ENCODE measurements at regions not wholly inside any gene's neighbourhood (a gene's known extent, or its start where the extent isn't known, plus 50 kb on each side); places are given as distances from the start of the nearest gene placed in this dataset.

GRCh38 chr20:6863355-6863754 is 95.9 kb downstream of the BMP2 start:
- CTCF ChIA-PET (ENCODE audit: partially characterized antibody): no interaction called here
- no peaks in the 10 kb centered on the region for H3K27me3 ChIP-seq (ENCODE audit: insufficient read depth, low read length)
- POLR2A ChIA-PET (ENCODE audit: partially characterized antibody): no interaction called here
- H3K4me1 Mint-ChIP-seq: no peaks in the 10 kb centered on the region
- H3K36me3 Mint-ChIP-seq: no peaks in the 10 kb centered on the region
- DNase-seq: no peak
- H3K27me3 Mint-ChIP-seq: no peaks in the 10 kb centered on the region
- H3K4me3 ChIP-seq (ENCODE audit: low read length in 2 of 2): no peak overlapping the region
- intact Hi-C loops (cut with micrococcal nuclease): no loop called here
- no peak overlapping the region for H3K27ac ChIP-seq (ENCODE audit: low read depth, low read length)
- H3K36me3 ChIP-seq (ENCODE audit: insufficient read depth, low read length): no peaks in the 10 kb centered on the region
- no peak overlapping the region for H3K27ac Mint-ChIP-seq
- peaks cover 0 to 5% (median 0%) of the 10 kb centered on the region in 8 donors for H3K9me3 Mint-ChIP-seq
- H3K4me1 ChIP-seq (ENCODE audit: insufficient read depth, low read length): no peaks in the 10 kb centered on the region
- H3K4me3 Mint-ChIP-seq: no peak overlapping the region
- no peaks in the 10 kb centered on the region for H3K9me3 ChIP-seq (ENCODE audit: control insufficient read depth in 1 of 2, low read length in 2 of 2)

- no peak for DNase-seq
- H3K36me3 ChIP-seq (ENCODE audit: insufficient read depth, low read length): no peaks in the 10 kb centered on the region
- no peak overlapping the region for H3K4me3 ChIP-seq (ENCODE audit: low read length in 2 of 2)
- H3K4me1 ChIP-seq (ENCODE audit: insufficient read depth, low read length): no peaks in the 10 kb centered on the region
- H3K4me1 Mint-ChIP-seq: no peaks in the 10 kb centered on the region
- H3K9me3 Mint-ChIP-seq: peaks cover 0 to 5% (median 0%) of the 10 kb centered on the region in 8 donors
- H3K27me3 ChIP-seq (ENCODE audit: insufficient read depth, low read length): no peaks in the 10 kb centered on the region
- intact Hi-C loops (cut with micrococcal nuclease): no loop called here
- H3K27ac ChIP-seq (ENCODE audit: low read depth, low read length): no peak overlapping the region
- H3K4me3 Mint-ChIP-seq: no peak overlapping the region
- POLR2A ChIA-PET (ENCODE audit: partially characterized antibody): no interaction called here
- no peaks in the 10 kb centered on the region for H3K27me3 Mint-ChIP-seq
- H3K27ac Mint-ChIP-seq: no peak overlapping the region
- no peaks in the 10 kb centered on the region for H3K9me3 ChIP-seq (ENCODE audit: control insufficient read depth in 1 of 2, low read length in 2 of 2)
- H3K36me3 Mint-ChIP-seq: no peaks in the 10 kb centered on the region
- CTCF ChIA-PET (ENCODE audit: partially characterized antibody): no interaction called here
Measured at GRCh38 chr20:6863798-6864201, 96.3 kb downstream of the BMP2 start.

GRCh38 chr20:6864740-6865139 is 97.3 kb downstream of the BMP2 start:
- no peak overlapping the region for H3K4me3 Mint-ChIP-seq
- H3K36me3 ChIP-seq (ENCODE audit: insufficient read depth, low read length): no peaks in the 10 kb centered on the region
- no peaks in the 10 kb centered on the region for H3K4me1 ChIP-seq (ENCODE audit: insufficient read depth, low read length)
- intact Hi-C loops (cut with micrococcal nuclease): no loop called here
- no peak for DNase-seq
- ChIA-PET POLR2A (ENCODE audit: partially characterized antibody) (no interaction called here), CTCF (ENCODE audit: partially characterized antibody) (no interaction called here)
- H3K27ac ChIP-seq (ENCODE audit: low read depth, low read length): no peak overlapping the region
- H3K27ac Mint-ChIP-seq: no peak overlapping the region
- no peaks in the 10 kb centered on the region for H3K27me3 Mint-ChIP-seq
- H3K4me1 Mint-ChIP-seq: no peaks in the 10 kb centered on the region
- no peaks in the 10 kb centered on the region for H3K27me3 ChIP-seq (ENCODE audit: insufficient read depth, low read length)
- H3K9me3 ChIP-seq (ENCODE audit: control insufficient read depth in 1 of 2, low read length in 2 of 2): no peaks in the 10 kb centered on the region
- no peaks in the 10 kb centered on the region for H3K36me3 Mint-ChIP-seq
- peaks cover 0 to 5% (median 0%) of the 10 kb centered on the region in 8 donors for H3K9me3 Mint-ChIP-seq
- no peak overlapping the region for H3K4me3 ChIP-seq (ENCODE audit: low read length in 2 of 2)

GRCh38 chr20:6866741-6867140 is 99.3 kb downstream of the BMP2 start:
- CTCF ChIA-PET (ENCODE audit: partially characterized antibody): no interaction called here
- Histone ChIP-seq H3K27me3 (ENCODE audit: insufficient read depth, low read length) (no peaks in the 10 kb centered on the region), H3K9me3 (ENCODE audit: control insufficient read depth in 1 of 2, low read length in 2 of 2) (no peaks in the 10 kb centered on the region), H3K36me3 (ENCODE audit: insufficient read depth, low read length) (no peaks in the 10 kb centered on the region), H3K27ac (ENCODE audit: low read depth, low read length) (no peak overlapping the region), H3K4me1 (ENCODE audit: insufficient read depth, low read length) (no peaks in the 10 kb centered on the region), H3K4me3 (ENCODE audit: low read length in 2 of 2) (no peak overlapping the region)
- Mint-ChIP-seq H3K27ac (no peak overlapping the region), H3K9me3 (peaks cover 0 to 6% (median 1%) of the 10 kb centered on the region in 8 donors), H3K4me3 (no peak overlapping the region), H3K4me1 (no peaks in the 10 kb centered on the region), H3K27me3 (no peaks in the 10 kb centered on the region), H3K36me3 (no peaks in the 10 kb centered on the region)
- intact Hi-C loops (cut with micrococcal nuclease): no loop called here
- no peak for DNase-seq
- POLR2A ChIA-PET (ENCODE audit: partially characterized antibody): no interaction called here

GRCh38 chr20:6868861-6869260 is 101.4 kb downstream of the BMP2 start:
- no peaks in the 10 kb centered on the region for H3K36me3 ChIP-seq (ENCODE audit: insufficient read depth, low read length)
- no peak overlapping the region for H3K4me3 ChIP-seq (ENCODE audit: low read length in 2 of 2)
- intact Hi-C loops (cut with micrococcal nuclease): no loop called here
- Mint-ChIP-seq H3K9me3 (peaks cover 0 to 7% (median 3%) of the 10 kb centered on the region in 8 donors), H3K27ac (no peak overlapping the region), H3K27me3 (no peaks in the 10 kb centered on the region), H3K36me3 (no peaks in the 10 kb centered on the region), H3K4me1 (no peaks in the 10 kb centered on the region), H3K4me3 (no peak overlapping the region)
- H3K27me3 ChIP-seq (ENCODE audit: insufficient read depth, low read length): no peaks in the 10 kb centered on the region
- no peak overlapping the region for H3K27ac ChIP-seq (ENCODE audit: low read depth, low read length)
- CTCF ChIA-PET (ENCODE audit: partially characterized antibody): no interaction called here
- no peaks in the 10 kb centered on the region for H3K9me3 ChIP-seq (ENCODE audit: control insufficient read depth in 1 of 2, low read length in 2 of 2)
- POLR2A ChIA-PET (ENCODE audit: partially characterized antibody): no interaction called here
- no peak for DNase-seq
- H3K4me1 ChIP-seq (ENCODE audit: insufficient read depth, low read length): no peaks in the 10 kb centered on the region

- Mint-ChIP-seq H3K9me3 (peaks cover 0 to 7% (median 3%) of the 10 kb centered on the region in 8 donors), H3K27me3 (no peaks in the 10 kb centered on the region), H3K4me3 (no peak overlapping the region), H3K36me3 (no peaks in the 10 kb centered on the region), H3K4me1 (no peaks in the 10 kb centered on the region), H3K27ac (no peak overlapping the region)
- Histone ChIP-seq H3K36me3 (ENCODE audit: insufficient read depth, low read length) (no peaks in the 10 kb centered on the region), H3K27ac (ENCODE audit: low read depth, low read length) (no peak overlapping the region), H3K4me1 (ENCODE audit: insufficient read depth, low read length) (no peaks in the 10 kb centered on the region), H3K9me3 (ENCODE audit: control insufficient read depth in 1 of 2, low read length in 2 of 2) (no peaks in the 10 kb centered on the region), H3K4me3 (ENCODE audit: low read length in 2 of 2) (no peak overlapping the region), H3K27me3 (ENCODE audit: insufficient read depth, low read length) (no peaks in the 10 kb centered on the region)
- POLR2A ChIA-PET (ENCODE audit: partially characterized antibody): no interaction called here
- no peak for DNase-seq
- intact Hi-C loops (cut with micrococcal nuclease): no loop called here
- CTCF ChIA-PET (ENCODE audit: partially characterized antibody): no interaction called here
Measured at GRCh38 chr20:6870559-6870958, 103.1 kb downstream of the BMP2 start.

GRCh38 chr20:6877633-6878032 is 110.1 kb downstream of the BMP2 start:
- no peaks in the 10 kb centered on the region for H3K36me3 ChIP-seq (ENCODE audit: insufficient read depth, low read length)
- Mint-ChIP-seq H3K27ac (no peak overlapping the region), H3K9me3 (peaks cover 0 to 10% (median 4%) of the 10 kb centered on the region in 8 donors), H3K36me3 (no peaks in the 10 kb centered on the region), H3K4me1 (no peaks in the 10 kb centered on the region), H3K27me3 (no peaks in the 10 kb centered on the region), H3K4me3 (no peak overlapping the region)
- POLR2A ChIA-PET (ENCODE audit: partially characterized antibody): no interaction called here
- CTCF ChIA-PET (ENCODE audit: partially characterized antibody): no interaction called here
- H3K27ac ChIP-seq (ENCODE audit: low read depth, low read length): no peak overlapping the region
- DNase-seq: no peak
- intact Hi-C loops (cut with micrococcal nuclease): no loop called here
- H3K4me1 ChIP-seq (ENCODE audit: insufficient read depth, low read length): no peaks in the 10 kb centered on the region
- no peak overlapping the region for H3K4me3 ChIP-seq (ENCODE audit: low read length in 2 of 2)
- H3K9me3 ChIP-seq (ENCODE audit: control insufficient read depth in 1 of 2, low read length in 2 of 2): no peaks in the 10 kb centered on the region
- H3K27me3 ChIP-seq (ENCODE audit: insufficient read depth, low read length): no peaks in the 10 kb centered on the region

GRCh38 chr20:6882561-6883291 is 115.2 kb downstream of the BMP2 start:
- Histone ChIP-seq H3K4me1 (ENCODE audit: insufficient read depth, low read length) (no peaks in the 10 kb centered on the region), H3K27me3 (ENCODE audit: insufficient read depth, low read length) (no peaks in the 10 kb centered on the region), H3K27ac (ENCODE audit: low read depth, low read length) (no peak overlapping the region), H3K36me3 (ENCODE audit: insufficient read depth, low read length) (no peaks in the 10 kb centered on the region), H3K4me3 (ENCODE audit: low read length in 2 of 2) (no peak overlapping the region), H3K9me3 (ENCODE audit: control insufficient read depth in 1 of 2, low read length in 2 of 2) (no peaks in the 10 kb centered on the region)
- H3K4me1 Mint-ChIP-seq: peaks cover 0 to 5% (median 0%) of the 10 kb centered on the region in 4 donors
- CTCF ChIA-PET (ENCODE audit: partially characterized antibody): no interaction called here
- no peaks in the 10 kb centered on the region for H3K36me3 Mint-ChIP-seq
- DNase-seq: no peak
- H3K27ac Mint-ChIP-seq: no peak overlapping the region
- no peaks in the 10 kb centered on the region for H3K27me3 Mint-ChIP-seq
- no peak overlapping the region for H3K4me3 Mint-ChIP-seq
- intact Hi-C loops (cut with micrococcal nuclease): no loop called here
- peaks cover 0 to 20% (median 13%) of the 10 kb centered on the region in 8 donors for H3K9me3 Mint-ChIP-seq
- POLR2A ChIA-PET (ENCODE audit: partially characterized antibody): no interaction called here
